ENCODE measurements at regions not wholly inside any gene's neighbourhood (a gene's known extent, or its start where the extent isn't known, plus 50 kb on each side); places are given as distances from the start of the nearest gene placed in this dataset.

DNA sequence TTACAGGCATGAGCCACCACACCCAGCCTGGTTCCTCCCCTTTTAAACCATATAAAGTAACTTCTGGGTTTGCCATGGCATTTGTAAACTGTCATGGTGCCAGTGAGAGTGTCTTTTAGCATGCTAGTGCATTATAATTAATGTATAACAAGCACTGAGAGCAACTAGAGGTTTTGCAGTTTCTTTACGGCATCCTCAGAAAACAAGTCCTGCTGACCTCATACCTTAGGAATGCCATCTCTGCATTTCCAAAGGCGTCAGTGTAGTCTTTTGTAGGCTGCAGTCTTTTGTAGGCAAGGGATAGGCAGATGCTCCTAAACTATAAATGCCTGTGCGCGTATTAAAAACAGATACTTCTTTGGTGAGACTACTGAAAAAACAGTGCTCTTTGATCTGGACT is 75.0 kb upstream of the EZR start (continued):
- TF ChIP-seq, protein P1, sequence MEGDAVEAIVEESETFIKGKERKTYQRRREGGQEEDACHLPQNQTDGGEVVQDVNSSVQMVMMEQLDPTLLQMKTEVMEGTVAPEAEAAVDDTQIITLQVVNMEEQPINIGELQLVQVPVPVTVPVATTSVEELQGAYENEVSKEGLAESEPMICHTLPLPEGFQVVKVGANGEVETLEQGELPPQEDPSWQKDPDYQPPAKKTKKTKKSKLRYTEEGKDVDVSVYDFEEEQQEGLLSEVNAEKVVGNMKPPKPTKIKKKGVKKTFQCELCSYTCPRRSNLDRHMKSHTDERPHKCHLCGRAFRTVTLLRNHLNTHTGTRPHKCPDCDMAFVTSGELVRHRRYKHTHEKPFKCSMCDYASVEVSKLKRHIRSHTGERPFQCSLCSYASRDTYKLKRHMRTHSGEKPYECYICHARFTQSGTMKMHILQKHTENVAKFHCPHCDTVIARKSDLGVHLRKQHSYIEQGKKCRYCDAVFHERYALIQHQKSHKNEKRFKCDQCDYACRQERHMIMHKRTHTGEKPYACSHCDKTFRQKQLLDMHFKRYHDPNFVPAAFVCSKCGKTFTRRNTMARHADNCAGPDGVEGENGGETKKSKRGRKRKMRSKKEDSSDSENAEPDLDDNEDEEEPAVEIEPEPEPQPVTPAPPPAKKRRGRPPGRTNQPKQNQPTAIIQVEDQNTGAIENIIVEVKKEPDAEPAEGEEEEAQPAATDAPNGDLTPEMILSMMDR (IDR thresholded peaks at IDR 0.05; ENCODE audit: control extremely low read depth in 1 of 3, insufficient read depth in 1 of 3, low read depth in 1 of 3, low read length in 3 of 3), result no peak
- TF ChIP-seq SP4 (IDR thresholded peaks at IDR 0.05; ENCODE audit: low read length), result no peak
- TF ChIP-seq CREB1 (IDR thresholded peaks at IDR 0.05), result peak; percentile 43; the same call in 1 of the 2 replicates
- TF ChIP-seq CEBPB (IDR thresholded peaks at IDR 0.05; ENCODE audit: low read depth, low read length), result no peak
- TF ChIP-seq JUN (IDR thresholded peaks at IDR 0.05; ENCODE audit: low read depth, low read length), result peak; percentile 77; the same call in 1 of the 2 replicates
- no peak for TF ChIP-seq POU5F1 (IDR thresholded peaks at IDR 0.05; ENCODE audit: low read depth, low read length)
- TF ChIP-seq KDM4A (IDR thresholded peaks at IDR 0.05; ENCODE audit: low read depth, low read length, severe bottlenecking), result no peak

All from H1 (cell line).